Mesenchymal stem cell (in vitro differentiated cells and primary cell): ENCODE measurements at regions not wholly inside any gene's neighbourhood (a gene's known extent, or its start where the extent isn't known, plus 50 kb on each side); places are given as distances from the start of the nearest gene placed in this dataset.

ENCODE experiments used
- DNase-seq: peaks from one replicate; pipeline ENCODE4 v3.0.0-alpha.2; 2013
- H2AFZ ChIP-seq: one replicate; pipeline ENCODE4 v1.6.1; 2013; ENCODE audit warnings: low read depth, mild to moderate bottlenecking, control low read depth, inconsistent platforms, low read length, moderate library complexity
- H2AK5ac ChIP-seq: 2 replicates; pipeline ENCODE4 v1.6.1; 2013; ENCODE audit warnings: low read length, moderate library complexity, mild to moderate bottlenecking, inconsistent platforms; ENCODE audit not compliant: severe bottlenecking
- H2BK120ac ChIP-seq: one replicate; pipeline ENCODE4 v1.6.1; 2013; ENCODE audit warnings: low read depth, mild to moderate bottlenecking, inconsistent platforms, low read length, moderate library complexity
- H2BK12ac ChIP-seq, 2 experiments: one replicate each; pipeline ENCODE4 v1.6.1; 2013; ENCODE audit warnings: inconsistent platforms in 2 of 2, low read length in 2 of 2, mild to moderate bottlenecking in 2 of 2, moderate library complexity in 2 of 2, control low read depth in 1 of 2
- H2BK15ac ChIP-seq: one replicate; pipeline ENCODE4 v1.6.1; 2013; ENCODE audit warnings: mild to moderate bottlenecking, low read depth, inconsistent platforms; ENCODE audit not compliant: poor library complexity, severe bottlenecking
- H2BK5ac ChIP-seq: 2 replicates; pipeline ENCODE4 v1.6.1; 2013; ENCODE audit warnings: low read depth, mild to moderate bottlenecking, low read length, control low read depth, inconsistent platforms; ENCODE audit not compliant: poor library complexity, severe bottlenecking
- H3K14ac ChIP-seq, 2 experiments: one replicate each; pipeline ENCODE4 v1.6.1; 2013; ENCODE audit warnings: inconsistent platforms in 2 of 2, low read length in 2 of 2, control low read depth in 1 of 2, mild to moderate bottlenecking in 1 of 2, moderate library complexity in 1 of 2
- H3K18ac ChIP-seq, 2 experiments: one replicate each; pipeline ENCODE4 v1.6.1; 2013; ENCODE audit warnings: inconsistent platforms in 2 of 2, low read length in 2 of 2, control low read depth in 1 of 2, low read depth in 1 of 2, mild to moderate bottlenecking in 1 of 2
- H3K23ac ChIP-seq, 2 experiments: one replicate each; pipeline ENCODE4 v1.6.1; 2013; ENCODE audit warnings: inconsistent platforms in 2 of 2, low read length in 2 of 2, mild to moderate bottlenecking in 2 of 2, moderate library complexity in 2 of 2, control low read depth in 1 of 2
- H3K27ac ChIP-seq: 2 replicates; pipeline ENCODE4 v1.5.1; 2013; ENCODE audit warnings: mild to moderate bottlenecking, moderate library complexity, low read length, control low read depth, inconsistent platforms; ENCODE audit not compliant: poor library complexity, severe bottlenecking
- H3K27me3 ChIP-seq, 2 experiments: 2 replicates each; pipeline versions ENCODE4 v1.6.1 to v1.7.0; 2013; ENCODE audit warnings: low read length in 2 of 2, mild to moderate bottlenecking in 2 of 2, moderate library complexity in 2 of 2, control low read depth in 1 of 2, inconsistent platforms in 1 of 2; ENCODE audit not compliant: control insufficient read depth in 1 of 2, insufficient read depth in 1 of 2
- H3K36me3 ChIP-seq, 2 experiments: 2 replicates each; pipeline versions ENCODE4 v1.6.1 to v1.7.0; 2013; ENCODE audit warnings: low read length in 2 of 2, control low read depth in 1 of 2, inconsistent platforms in 1 of 2, low read depth in 1 of 2, mild to moderate bottlenecking in 1 of 2; ENCODE audit not compliant: insufficient read depth in 2 of 2, control insufficient read depth in 1 of 2
- H3K4ac ChIP-seq, 2 experiments: one replicate each; pipeline ENCODE4 v1.6.1; 2013; ENCODE audit warnings: inconsistent platforms in 2 of 2, low read length in 2 of 2, mild to moderate bottlenecking in 2 of 2, moderate library complexity in 2 of 2, control low read depth in 1 of 2, low read depth in 1 of 2
- H3K4me1 ChIP-seq: 2 replicates; pipeline ENCODE4 v1.6.1; 2013; ENCODE audit warnings: low read depth, low read length, control low read depth; ENCODE audit not compliant: control insufficient read depth, insufficient read depth
- H3K4me2 ChIP-seq: 2 replicates; pipeline ENCODE4 v1.6.1; 2013; ENCODE audit warnings: low read length, mild to moderate bottlenecking, inconsistent platforms; ENCODE audit not compliant: poor library complexity, severe bottlenecking
- H3K4me3 ChIP-seq, 2 experiments: 2 replicates each; pipeline versions ENCODE4 v1.5.1 to v1.7.0; 2013; ENCODE audit warnings: low read length in 2 of 2, mild to moderate bottlenecking in 2 of 2, control low read depth in 1 of 2, low read depth in 1 of 2; ENCODE audit not compliant: insufficient read depth in 1 of 2
- H3K79me1 ChIP-seq: replicated peaks from 2 replicates; pipeline ENCODE4 v1.6.1; 2013; ENCODE audit warnings: mild to moderate bottlenecking, control low read depth, low read length, inconsistent platforms; ENCODE audit not compliant: poor library complexity, severe bottlenecking
- H3K9ac ChIP-seq: 2 replicates; pipeline ENCODE4 v1.7.0; 2013; ENCODE audit warnings: mild to moderate bottlenecking, low read length, moderate library complexity
- H3K9me3 ChIP-seq: 2 replicates; pipeline ENCODE4 v1.7.0; 2013; ENCODE audit warnings: mild to moderate bottlenecking, low read length; ENCODE audit not compliant: control insufficient read depth
- H4K8ac ChIP-seq: one replicate; pipeline ENCODE4 v1.6.1; 2013; ENCODE audit warnings: inconsistent platforms, mild to moderate bottlenecking, low read length, moderate library complexity
- H4K91ac ChIP-seq: one replicate; pipeline ENCODE4 v1.6.1; 2013; ENCODE audit warnings: mild to moderate bottlenecking, low read length, inconsistent platforms
- WGBS: methylation state at CpG from one replicate; pipeline ENCODE4 v1.1.7; 2013; ENCODE audit warnings: mixed read lengths; 5-methylcytosine and 5-hydroxymethylcytosine counted together

GRCh38 chr4:23973308-23973855 lies 83.5 kb upstream of the PPARGC1A start:
- H4K8ac ChIP-seq = no peak overlapping the region
- no peaks in the 10 kb centered on the region for H3K27me3 ChIP-seq
- no peak overlapping the region for H3K14ac ChIP-seq
- H3K4me1 ChIP-seq = no peaks in the 10 kb centered on the region
- H2BK5ac ChIP-seq = no peak overlapping the region
- H3K27ac ChIP-seq = no peak overlapping the region
- no peak for DNase-seq
- H2AK5ac ChIP-seq = no peak overlapping the region
- no peak overlapping the region for H2BK120ac ChIP-seq
- no peaks in the 10 kb centered on the region for H3K79me1 ChIP-seq
- no peak overlapping the region for H3K4me3 ChIP-seq
- no peak overlapping the region for H2AFZ ChIP-seq
- no peak overlapping the region for H3K23ac ChIP-seq
- H3K9me3 ChIP-seq = no peaks in the 10 kb centered on the region
- no peak overlapping the region for H3K4ac ChIP-seq
- no peaks in the 10 kb centered on the region for H3K36me3 ChIP-seq
- WGBS = no CpG with 5 or more reads among the region's 1 CpG
- no peak overlapping the region for H3K9ac ChIP-seq
- no peak overlapping the region for H2BK12ac ChIP-seq
- H3K18ac ChIP-seq = no peak overlapping the region
- no peak overlapping the region for H4K91ac ChIP-seq
- H3K4me2 ChIP-seq = no peak overlapping the region
- no peak overlapping the region for H2BK15ac ChIP-seq

- no peak for DNase-seq
- H3K4ac ChIP-seq = no peak overlapping the region
- H3K18ac ChIP-seq = no peak overlapping the region
- no peaks in the 10 kb centered on the region for H3K27me3 ChIP-seq
- no peak overlapping the region for H3K14ac ChIP-seq
- no peak overlapping the region for H3K27ac ChIP-seq
- H3K4me1 ChIP-seq = no peaks in the 10 kb centered on the region
- no peak overlapping the region for H2BK15ac ChIP-seq
- H3K4me3 ChIP-seq = no peak overlapping the region
- H4K91ac ChIP-seq = no peak overlapping the region
- no peaks in the 10 kb centered on the region for H3K9me3 ChIP-seq
- H3K23ac ChIP-seq = no peak overlapping the region
- H2BK120ac ChIP-seq = no peak overlapping the region
- no peak overlapping the region for H2BK12ac ChIP-seq
- H2AK5ac ChIP-seq = no peak overlapping the region
- no peaks in the 10 kb centered on the region for H3K79me1 ChIP-seq
- H4K8ac ChIP-seq = no peak overlapping the region
- H3K36me3 ChIP-seq = no peaks in the 10 kb centered on the region
- H3K4me2 ChIP-seq = no peak overlapping the region
- no peak overlapping the region for H2BK5ac ChIP-seq
- no peak overlapping the region for H3K9ac ChIP-seq
- H2AFZ ChIP-seq = no peak overlapping the region
- WGBS = 71% methylated on average over 2 of the region's 3 CpGs
Observed at GRCh38 chr4:23972805-23973204, 83.0 kb upstream of the PPARGC1A start.

- H3K4me2 ChIP-seq = no peak overlapping the region
- H3K36me3 ChIP-seq = no peaks in the 10 kb centered on the region
- H4K8ac ChIP-seq = no peak overlapping the region
- H2BK5ac ChIP-seq = no peak overlapping the region
- H3K79me1 ChIP-seq = no peaks in the 10 kb centered on the region
- H2AFZ ChIP-seq = no peak overlapping the region
- H3K4me3 ChIP-seq = no peak overlapping the region
- H3K27ac ChIP-seq = no peak overlapping the region
- H2BK120ac ChIP-seq = no peak overlapping the region
- no peaks in the 10 kb centered on the region for H3K4me1 ChIP-seq
- H3K4ac ChIP-seq = no peak overlapping the region
- no peak overlapping the region for H3K9ac ChIP-seq
- no peak overlapping the region for H3K23ac ChIP-seq
- H4K91ac ChIP-seq = no peak overlapping the region
- no peak overlapping the region for H3K14ac ChIP-seq
- H3K18ac ChIP-seq = no peak overlapping the region
- no peak overlapping the region for H2AK5ac ChIP-seq
- no peak for DNase-seq
- H2BK12ac ChIP-seq = no peak overlapping the region
- WGBS = 100% methylated on average over 2 of the region's 2 CpGs
- no peak overlapping the region for H2BK15ac ChIP-seq
- H3K9me3 ChIP-seq = no peaks in the 10 kb centered on the region
- H3K27me3 ChIP-seq = no peaks in the 10 kb centered on the region
Observed at GRCh38 chr4:23972187-23972586, 82.3 kb upstream of the PPARGC1A start.

GRCh38 chr4:23970201-23970850 lies 80.5 kb upstream of the PPARGC1A start:
- H3K18ac ChIP-seq = peak overlapping the region in 1 of 2 experiments; percentile 37
- peak overlapping the region; percentile 15 for H2BK120ac ChIP-seq
- no peak overlapping the region for H3K9ac ChIP-seq
- H3K4me1 ChIP-seq = no peaks in the 10 kb centered on the region
- no peaks in the 10 kb centered on the region for H3K9me3 ChIP-seq
- H3K36me3 ChIP-seq = no peaks in the 10 kb centered on the region
- H3K14ac ChIP-seq = no peak overlapping the region
- H2AFZ ChIP-seq = no peak overlapping the region
- no peak overlapping the region for H2BK5ac ChIP-seq
- H3K4me3 ChIP-seq = no peak overlapping the region
- no peak overlapping the region for H3K23ac ChIP-seq
- no peak overlapping the region for H2AK5ac ChIP-seq
- H3K4ac ChIP-seq = no peak overlapping the region
- no peak for DNase-seq
- H2BK15ac ChIP-seq = no peak overlapping the region
- H3K27me3 ChIP-seq = no peaks in the 10 kb centered on the region
- peak overlapping the region; percentile 19 for H4K8ac ChIP-seq
- WGBS = 79% methylated on average over 4 of the region's 6 CpGs
- H4K91ac ChIP-seq = no peak overlapping the region
- H3K4me2 ChIP-seq = no peak overlapping the region
- H3K27ac ChIP-seq = no peak overlapping the region
- H2BK12ac ChIP-seq = no peak overlapping the region
- no peaks in the 10 kb centered on the region for H3K79me1 ChIP-seq
